ENCODE measurements at regions not wholly inside any gene's neighbourhood (a gene's known extent, or its start where the extent isn't known, plus 50 kb on each side); places are given as distances from the start of the nearest gene placed in this dataset.
"Not testable (repeated sequence)": the region's sequence is repeated elsewhere in the genome, so short reads cannot be mapped to it uniquely, and the experiment has no call there.

DNA sequence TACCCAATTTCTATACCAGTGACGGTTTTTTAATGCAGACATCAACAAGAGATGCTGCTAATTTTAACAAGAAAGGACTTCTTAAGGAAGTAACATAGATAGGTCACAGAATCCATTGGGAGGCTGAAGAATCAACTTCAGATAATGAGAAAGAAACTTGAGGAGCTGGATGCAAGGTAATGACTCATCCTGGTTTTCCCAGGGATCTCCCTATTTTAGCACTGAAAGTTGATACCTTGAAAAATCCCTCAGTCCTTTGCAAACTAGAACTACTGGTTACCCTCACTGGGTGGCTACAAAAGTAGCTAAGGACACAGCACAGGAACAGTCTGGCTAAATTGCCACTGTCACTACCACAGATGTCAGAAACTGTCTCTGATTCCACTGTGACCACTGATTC is 561.9 kb downstream of the FLRT2 start:
- no peak for DNase-seq

DNA sequence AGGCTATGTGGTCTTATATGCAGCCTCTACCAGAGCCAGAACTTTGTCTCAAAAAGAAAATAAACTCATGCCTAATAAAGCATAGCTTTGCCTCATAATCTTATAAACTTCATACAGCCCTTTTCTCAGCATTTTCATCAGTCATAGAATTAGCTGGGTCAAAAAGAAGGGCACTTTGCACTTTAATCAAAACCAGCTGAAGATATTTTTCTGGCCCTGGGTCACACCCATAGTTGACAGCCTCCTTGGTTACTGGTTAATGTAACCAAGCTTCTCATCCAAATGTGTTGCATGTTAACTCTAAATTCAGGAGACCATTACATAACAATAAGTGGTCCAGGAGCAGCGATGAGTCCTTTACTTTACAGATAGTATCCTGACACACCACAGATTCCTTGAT is 558.2 kb downstream of the FLRT2 start:
- DNase-seq: no peak

DNA sequence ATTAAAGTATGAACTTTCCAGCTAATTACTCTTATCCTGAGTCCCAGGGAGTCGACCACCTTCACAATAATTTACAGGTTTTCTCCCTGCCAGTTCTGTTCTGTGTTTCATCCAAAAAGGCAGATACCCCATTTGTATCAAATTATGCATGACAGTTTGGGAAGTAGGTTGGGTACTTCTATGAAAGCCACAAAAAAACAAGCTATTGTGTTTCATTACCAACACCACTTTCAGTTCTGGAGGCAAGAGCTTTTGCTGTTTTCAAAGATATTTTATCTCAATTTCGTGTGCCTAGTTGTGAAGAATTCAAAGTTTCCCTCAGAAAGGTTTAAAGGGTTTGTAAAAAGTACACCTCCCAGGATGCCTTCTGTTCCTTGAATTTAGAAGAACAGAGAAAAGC is 557.4 kb downstream of the FLRT2 start:
- no peak for DNase-seq

DNA sequence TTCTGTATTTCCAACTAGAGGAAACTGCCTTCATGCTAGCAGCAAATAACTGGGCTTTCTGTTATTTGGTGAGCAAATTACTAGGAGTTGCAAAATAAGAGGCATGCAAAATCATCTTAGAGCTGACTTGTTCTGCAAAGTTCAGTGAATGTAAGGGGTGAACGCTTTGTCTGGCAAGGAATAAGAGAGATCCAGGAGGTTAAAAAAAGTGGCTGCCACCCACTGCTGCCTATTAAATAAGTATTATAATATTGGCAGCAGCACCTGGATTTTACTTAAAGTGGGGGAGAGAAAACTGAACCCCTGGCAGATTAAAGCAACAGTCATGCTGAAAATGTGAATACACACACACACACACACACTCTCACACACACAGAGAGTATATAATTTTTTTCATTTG is 557.0 kb downstream of the FLRT2 start:
- no peak for DNase-seq

DNA sequence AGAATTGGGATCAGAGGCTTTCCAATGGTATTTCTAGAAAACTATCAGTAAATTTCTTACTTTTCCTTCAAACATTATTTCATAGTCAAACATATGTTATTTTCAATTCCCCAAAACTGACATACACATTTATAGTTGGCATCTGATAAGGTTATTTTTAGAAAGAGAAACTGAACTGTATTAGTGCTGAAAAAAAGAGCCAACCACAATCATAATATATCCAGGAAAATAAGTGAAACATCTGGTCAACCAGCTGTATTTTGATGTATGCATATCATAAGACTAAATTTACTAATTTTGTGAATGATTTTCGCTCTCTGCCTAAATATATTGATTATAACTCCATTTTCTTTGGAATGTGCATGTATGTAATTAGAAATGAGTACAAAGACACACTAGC is 554.2 kb downstream of the FLRT2 start:
- no peak for DNase-seq

DNA sequence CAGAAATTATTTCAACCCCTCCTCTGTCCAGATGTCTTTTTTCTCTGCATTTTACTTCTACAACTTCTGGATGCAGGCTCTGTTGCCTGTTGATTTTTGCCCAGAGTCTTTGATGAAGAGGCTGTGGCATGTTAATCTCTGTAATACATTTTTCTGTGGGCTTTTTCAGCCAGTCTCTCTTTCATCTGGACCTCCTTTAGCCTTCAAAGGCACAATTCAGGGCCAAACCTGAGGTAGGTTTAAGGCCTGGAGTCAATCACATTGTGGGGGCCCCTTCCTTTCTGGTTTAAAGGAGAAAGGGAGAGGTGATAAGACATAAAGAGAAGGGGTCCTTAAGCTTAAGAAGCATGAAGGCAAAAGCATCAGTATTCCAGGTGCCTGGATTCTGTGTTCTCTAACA is 553.7 kb downstream of the FLRT2 start:
- no peak for DNase-seq

DNA sequence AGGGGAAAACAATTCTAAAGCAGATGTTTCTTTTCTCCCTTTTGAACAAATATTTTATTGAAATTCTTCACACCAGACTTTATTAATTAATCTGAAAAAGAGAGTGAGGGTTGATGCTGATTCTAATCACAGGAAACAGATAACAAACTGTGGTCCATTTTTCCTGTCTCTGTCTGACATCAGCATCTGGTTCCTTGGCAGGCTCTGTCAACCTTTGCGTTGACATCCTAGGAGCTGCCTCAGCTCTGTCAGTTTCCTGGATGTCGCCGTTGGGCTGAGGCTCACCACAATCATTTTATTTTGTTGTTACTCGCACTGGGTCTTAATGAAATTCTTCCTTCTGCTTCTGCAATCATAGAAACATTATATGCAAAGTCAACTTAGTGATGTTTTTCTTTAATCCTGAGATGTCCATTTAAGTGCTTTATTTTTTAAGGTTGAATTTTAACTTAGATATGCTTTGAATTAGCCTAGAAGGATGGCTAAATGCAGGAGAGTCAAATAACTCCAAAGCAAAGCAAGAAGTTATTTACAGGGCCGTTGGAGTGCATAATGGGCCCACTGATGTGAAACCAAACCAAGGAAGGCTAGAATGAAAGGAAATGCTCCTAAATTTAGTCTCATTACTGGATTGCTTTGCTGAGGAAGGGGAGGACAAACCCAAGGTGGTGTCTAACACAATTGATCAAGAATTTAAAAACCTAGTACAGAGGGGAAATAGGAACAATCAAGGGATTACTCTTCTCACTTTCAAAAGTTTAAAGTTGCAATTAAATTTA is 542.4 kb downstream of the FLRT2 start:
- DNase-seq: no peak

DNA sequence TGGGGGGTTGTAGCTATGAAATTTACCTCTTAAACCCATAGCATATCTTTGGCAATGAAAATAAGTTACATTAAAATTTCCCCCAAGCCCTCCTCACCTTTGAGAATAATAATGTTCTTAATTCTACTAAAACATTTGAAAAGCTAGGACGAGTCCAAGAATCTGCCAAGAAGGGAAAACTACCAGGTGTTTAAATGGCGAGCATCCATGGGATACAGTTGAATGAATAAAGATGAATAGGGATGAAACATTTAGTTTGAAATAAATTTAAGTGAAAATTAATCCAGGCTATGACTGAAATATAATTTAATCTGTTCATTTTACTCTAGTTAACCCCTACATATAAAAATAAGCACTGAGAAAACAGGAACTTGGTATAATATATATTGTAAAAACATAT is 536.7 kb downstream of the FLRT2 start:
- DNase-seq: no peak

DNA sequence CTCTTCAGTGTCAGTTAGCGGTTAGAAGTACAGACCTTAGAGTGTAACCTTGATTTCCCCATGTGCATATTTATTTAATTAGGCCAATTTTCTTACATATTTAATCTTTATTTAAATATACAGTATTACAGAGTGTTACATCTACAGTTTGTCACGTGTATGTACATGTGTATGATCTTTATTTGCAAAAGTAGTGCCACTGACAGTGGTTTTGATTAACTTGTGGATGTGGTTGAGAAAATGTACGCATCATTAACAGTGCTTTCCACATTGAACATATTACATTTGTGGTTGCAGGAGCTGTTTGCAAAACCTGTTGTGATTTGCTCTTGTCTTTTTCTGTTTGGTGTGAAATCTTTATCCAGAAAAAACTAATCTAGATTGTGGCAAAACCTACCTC is 535.5 kb downstream of the FLRT2 start:
- DNase-seq: no peak

DNA sequence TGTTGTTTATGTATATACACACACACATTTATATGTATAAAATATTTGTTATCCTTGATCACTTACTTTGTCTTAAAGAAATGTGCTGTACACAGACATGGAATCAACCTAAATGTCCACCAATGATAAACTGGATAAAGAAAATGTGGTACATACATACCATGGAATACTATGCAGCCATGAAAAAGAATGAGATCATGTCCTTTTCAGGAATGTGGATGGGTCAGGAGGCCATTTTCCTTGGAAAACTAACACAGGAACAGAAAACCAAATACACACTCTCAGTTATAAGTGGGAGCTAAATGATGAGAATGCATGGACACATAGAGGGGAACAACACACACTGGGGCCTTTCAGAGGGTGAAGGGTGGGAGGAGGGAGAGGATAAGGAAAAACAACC is 534.7 kb downstream of the FLRT2 start:
- DNase-seq: not testable (repeated sequence)

DNA sequence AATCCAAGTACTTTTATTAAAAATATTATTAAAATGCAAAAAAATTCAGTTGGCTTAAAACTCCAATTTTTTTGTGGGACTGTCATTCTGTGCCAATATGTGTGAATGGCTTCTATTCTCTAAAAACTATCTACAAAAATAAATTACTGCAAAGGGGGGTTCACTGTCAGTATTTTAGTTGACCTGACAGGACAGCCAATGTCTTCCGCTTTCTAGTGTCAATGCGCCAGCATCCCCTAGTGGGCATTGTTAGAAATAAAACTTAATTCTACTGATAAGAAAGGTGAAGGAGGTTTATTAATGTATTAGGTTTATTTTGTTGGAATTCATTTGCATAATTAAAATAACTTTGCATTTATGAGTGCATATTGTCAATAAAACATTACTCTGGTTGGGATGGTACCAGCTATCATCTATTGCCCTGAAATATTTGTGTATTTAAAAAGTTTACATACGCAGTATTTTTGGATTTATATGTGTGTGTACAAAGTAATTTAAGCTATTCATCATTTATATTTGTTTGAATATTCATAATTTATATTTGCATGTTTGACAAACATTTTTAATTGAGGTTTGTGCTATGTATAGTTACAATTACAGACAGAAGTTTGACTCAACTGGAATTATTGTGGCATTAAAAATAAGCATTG is 527.2 kb downstream of the FLRT2 start:
- DNase-seq: no peak

DNA sequence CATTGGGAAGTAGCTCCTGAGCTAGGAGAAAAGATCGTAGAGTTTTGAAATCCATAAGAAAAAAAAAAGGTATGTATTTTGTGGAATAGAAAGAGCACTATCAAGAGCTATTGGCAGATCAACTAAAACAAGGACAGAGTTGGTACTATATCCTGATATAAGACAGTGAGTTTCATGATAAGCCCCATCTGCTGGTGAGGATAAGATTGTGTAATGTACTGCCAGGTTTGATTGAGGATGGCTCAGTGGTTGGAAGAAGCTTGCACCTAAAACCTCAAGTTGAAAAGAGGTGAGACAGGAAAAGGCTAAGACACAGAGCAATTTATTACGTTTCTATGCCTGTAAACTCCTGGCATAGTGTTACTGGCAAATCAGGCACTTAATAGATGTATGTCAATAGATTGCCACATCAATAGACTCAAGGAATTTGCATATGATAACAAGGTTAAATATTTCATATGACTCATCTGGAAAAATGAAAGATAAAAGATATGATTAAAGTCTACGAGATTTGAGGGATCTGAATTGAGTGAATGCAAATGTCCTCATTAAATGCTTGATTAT is 525.6 kb downstream of the FLRT2 start:
- no peak for DNase-seq

DNA sequence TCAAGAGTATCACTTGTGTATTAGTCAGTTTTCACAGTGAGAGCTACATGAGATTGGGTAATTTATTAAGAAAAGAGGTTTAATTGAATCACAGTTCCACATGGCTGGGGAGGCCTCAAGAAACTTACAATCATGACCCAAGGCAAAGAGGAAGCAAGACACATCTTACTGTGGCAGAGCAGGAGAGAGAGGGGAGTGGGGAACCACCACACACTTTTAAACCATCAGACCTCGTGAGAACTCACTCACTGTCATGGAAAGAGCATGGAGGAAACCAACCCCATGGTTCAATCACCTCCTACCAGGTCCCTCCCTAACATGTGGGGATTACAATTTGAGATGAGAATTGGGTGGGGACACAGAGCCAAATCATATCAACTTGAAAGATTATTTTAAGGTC is 522.9 kb downstream of the FLRT2 start:
- no peak for DNase-seq

DNA sequence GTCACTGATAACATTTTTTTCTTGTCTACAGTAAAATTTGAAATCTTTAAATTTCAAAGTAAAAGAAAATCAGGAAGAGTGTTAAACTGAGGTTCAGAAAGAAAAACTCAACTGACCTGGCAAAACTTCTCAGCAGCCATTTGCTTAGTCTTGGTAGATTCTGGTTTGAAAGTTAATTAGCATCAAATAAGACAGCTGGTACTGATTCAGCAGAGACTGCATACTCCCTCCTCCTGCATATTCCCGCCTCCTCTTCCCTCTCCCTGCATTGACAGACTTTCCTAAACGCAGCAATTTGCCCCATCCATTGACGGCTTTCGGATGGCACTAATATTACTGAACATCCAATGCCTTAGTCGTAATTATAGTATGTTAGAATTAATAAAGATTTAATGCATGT is 520.8 kb downstream of the FLRT2 start:
- DNase-seq: no peak

DNA sequence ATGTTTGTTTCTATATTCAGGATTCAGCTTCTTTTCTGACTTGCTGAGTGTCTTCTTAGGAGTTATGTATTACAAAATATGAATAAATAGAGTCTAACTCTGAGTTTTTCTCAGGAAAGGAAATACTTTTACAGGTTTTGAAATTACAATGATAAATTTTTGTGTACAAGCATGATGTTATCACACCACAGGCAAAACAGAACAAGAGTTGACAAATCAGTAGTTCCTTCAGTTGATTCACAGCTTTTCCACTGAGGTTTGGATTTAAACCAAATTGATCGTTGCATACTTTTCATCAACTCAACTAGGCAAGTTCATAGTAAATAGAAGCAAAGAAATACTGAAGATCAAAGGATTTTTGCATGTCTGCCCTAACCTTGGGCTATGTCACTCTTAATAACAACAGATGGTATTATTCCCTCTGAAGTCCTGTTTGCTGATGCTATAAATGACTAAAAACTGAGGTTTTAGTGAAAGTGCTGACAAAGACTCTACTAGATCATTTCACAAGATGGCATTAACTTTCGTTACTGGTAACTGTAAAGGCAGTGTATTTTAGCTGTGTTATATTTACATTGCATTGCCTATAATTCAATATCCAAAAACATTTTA is 520.2 kb downstream of the FLRT2 start:
- DNase-seq: no peak

DNA sequence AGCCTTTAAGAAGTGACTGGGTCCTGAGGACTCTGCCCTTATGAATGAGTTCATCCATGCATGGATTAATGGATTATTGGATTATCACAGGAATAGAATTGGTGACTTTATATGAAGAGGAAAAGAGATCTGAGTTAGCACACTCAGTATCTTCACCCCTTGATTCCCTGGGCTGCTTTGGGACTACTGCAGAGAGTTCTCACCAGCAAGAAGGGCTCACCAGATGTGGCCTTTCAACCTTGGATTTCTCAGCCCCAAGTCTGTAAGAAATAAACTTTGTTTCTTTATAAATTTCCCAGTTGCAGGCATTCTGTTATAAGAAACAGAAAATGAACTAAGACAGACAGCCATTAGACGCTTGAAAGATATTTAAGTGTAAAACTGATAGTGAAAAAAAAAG is 509.2 kb downstream of the FLRT2 start:
- no peak for DNase-seq

DNA sequence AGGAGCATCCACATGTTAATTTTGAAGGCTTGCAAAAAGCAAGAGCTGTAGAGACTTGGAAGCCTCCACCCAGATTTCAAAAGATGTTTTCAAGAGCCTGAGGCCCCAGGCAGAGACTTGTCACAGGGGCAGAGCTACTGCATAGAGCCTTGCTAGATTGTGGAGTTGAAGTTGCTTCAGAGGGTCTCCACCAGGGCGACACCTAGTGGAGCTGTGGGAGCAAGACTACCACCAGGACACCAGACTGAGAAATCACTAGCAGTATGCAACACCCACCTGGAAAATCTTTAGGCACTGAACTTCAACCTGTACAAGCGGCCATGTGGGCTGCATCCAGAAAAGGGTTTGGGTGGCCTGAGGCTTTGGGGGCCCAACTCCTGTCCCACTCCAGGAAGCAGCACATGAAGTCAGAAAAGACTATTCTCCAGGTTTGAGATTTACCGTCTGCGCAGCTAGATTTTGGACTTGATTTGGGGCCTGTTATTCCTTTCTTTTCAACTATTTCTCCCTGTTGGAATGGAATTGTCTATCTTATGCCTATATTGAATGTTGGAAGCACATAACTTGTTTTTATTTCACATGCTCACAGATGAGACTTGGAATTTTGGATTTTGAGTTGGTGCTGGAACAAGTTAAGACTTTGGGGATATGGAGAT is 508.6 kb downstream of the FLRT2 start:
- no peak for DNase-seq

DNA sequence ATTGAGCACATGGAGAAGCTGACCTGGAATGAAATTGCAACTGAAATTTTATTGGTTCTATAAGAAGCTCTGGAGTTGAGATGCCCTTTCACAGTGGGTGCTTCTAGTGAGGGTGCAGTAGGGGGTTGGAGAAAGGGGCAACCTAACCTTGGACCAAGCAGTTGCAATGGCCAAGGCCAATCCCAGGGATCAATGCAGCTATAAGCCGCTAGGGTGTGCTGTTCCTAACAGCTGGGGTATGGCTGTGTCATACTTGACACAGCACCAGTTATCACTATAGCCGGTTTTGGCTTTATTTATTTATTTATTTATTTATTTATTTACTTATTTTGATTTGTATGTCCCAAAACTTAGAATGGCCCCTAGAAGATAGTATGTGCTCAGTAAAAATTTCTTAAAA is 505.9 kb downstream of the FLRT2 start:
- DNase-seq: no peak

DNA sequence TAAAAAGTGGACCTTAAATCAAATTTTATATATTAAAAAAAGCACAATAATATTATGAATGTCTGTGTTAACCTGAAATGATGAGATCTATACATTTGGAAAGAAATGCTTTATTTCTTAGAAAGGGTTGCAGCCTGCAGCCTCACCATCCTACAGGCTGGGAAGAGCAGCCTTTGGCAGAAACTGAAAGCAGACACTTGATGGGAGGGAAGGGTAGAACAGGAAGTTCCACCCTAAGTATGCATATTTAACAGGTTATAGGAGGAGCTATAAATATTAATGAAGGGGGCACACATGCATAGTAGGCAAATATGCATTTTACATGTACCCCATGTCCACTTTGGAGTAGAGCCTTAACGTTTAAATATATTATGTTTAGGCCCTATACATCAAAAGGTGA is 498.0 kb downstream of the FLRT2 start:
- no peak for DNase-seq

DNA sequence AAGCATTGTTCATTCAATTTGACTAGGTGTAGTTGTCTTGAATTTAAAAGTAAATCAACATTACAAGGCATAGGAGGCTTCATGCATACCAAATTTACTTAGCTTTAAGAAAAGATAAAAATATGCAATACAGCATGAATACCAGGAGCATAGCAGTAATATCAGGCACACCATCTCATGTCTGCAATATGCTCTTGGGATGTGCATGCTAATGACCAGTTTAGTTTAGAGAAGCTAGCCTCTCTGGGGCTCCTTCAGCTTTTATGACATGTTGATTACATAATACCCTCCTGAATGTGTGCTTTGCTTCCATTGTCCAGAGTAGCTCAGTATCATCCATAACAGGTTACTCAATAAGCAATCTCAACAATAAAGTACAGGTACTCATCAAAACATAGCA is 497.2 kb downstream of the FLRT2 start:
- DNase-seq: no peak

DNA sequence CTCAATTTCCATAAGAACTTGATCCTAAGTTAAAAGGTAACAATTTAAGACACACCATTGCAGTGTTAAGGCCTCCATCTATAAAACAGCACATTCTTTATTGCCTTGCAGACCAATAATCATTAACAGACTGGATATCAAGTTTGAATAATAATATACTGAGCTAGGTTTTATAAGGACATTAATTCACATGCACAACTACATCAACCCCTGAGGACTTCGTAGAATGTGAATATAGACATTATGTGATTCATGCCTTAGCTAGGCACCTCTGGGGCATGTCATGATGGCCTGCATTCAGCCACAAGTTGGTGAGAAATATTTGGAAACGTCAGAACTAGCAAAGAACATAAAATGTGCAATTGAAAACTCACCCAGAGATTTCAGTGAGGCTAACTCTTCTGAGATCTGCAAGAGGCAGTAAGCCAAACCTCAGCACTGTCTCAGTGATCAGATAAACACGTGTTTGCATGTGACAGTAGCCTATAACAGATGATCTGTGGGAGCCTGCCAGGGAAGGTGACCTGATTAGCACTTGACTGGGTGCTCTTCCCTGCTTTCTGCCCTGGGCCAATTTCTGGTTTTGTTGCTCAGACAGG is 492.2 kb downstream of the FLRT2 start:
- DNase-seq: no peak

DNA sequence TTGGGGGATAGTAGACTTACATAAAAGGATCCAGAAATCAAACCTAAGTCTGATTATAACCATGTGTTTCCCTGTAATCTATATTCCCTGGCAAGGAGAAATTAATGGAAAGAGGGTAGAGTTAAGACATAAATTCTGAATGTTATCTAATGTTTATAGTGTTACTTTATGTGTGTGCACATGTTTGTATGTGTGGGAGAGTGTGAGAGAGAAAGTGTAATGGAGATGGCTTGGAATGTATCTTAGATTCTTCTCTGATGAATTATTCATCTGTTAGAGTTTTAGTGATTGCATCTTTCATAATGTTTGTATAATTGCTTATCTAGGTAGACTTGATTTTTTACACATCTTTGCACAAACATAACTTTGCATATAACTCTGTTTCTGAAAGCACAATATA is 490.9 kb downstream of the FLRT2 start:
- DNase-seq: no peak

DNA sequence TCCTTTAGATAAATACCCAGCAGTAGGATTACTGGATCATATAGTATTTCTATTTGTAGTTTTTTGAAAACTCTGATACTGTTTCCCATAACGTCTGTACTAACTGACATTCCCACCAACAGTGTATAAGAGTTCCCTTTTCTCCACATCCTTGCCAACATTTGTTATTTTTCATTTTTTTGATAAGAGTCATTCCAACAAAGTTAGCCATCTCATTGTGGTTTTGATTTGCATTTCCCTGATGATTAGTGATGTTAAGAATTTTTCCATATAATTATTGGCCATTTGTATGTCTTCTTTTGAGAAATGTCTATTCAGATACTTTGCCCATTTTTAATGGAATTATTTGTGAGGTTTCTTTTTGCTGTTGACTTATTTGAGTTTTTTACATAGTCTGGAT is 486.0 kb downstream of the FLRT2 start:
- DNase-seq: no peak

All from NK-92 treated with Interleukin-12 subunit alpha and Interleukin-12 subunit beta, amount 100 ng/mL, for 24 hours (cell line).